PC-9 (cell line): ENCODE measurements at regions not wholly inside any gene's neighbourhood (a gene's known extent, or its start where the extent isn't known, plus 50 kb on each side); places are given as distances from the start of the nearest gene placed in this dataset.

Source experiments
- EZH2 ChIP-seq: fragments of 200-600 bp; sonication (generic); IDR thresholded peaks from 2 replicates; pipeline ENCODE4 v1.8.0; 2017; ENCODE audit warnings: antibody characterized with exemption, low read depth
- TF ChIP-seq, protein P1 (sequence below): fragments of 200-600 bp; sonication (generic); conservative IDR thresholded peaks from 2 replicates; pipeline ENCODE4 v1.6.1; 2017; ENCODE audit warnings: mixed run types, antibody characterized with exemption, mild to moderate bottlenecking, moderate library complexity

DNA sequence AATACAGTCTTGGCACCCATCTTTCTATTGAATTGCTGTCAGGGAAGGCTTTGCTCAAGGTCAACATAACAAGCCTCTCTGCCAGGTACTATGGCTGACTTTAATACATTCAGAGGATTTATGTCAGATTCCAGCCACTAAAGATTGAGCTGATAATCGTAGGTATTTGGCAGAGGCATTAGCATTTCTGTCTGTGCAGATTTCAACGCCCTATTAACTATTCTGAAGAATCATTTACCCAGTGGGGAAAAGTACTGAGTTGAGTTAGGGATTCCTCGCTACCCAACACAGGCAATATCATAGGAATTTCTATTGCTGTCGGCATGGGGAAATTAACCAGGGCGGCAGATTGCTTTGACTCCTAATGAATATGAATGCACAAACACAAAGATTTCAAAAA, 233.7 kb upstream of the SPTLC3 start:
- TF ChIP-seq, protein P1, sequence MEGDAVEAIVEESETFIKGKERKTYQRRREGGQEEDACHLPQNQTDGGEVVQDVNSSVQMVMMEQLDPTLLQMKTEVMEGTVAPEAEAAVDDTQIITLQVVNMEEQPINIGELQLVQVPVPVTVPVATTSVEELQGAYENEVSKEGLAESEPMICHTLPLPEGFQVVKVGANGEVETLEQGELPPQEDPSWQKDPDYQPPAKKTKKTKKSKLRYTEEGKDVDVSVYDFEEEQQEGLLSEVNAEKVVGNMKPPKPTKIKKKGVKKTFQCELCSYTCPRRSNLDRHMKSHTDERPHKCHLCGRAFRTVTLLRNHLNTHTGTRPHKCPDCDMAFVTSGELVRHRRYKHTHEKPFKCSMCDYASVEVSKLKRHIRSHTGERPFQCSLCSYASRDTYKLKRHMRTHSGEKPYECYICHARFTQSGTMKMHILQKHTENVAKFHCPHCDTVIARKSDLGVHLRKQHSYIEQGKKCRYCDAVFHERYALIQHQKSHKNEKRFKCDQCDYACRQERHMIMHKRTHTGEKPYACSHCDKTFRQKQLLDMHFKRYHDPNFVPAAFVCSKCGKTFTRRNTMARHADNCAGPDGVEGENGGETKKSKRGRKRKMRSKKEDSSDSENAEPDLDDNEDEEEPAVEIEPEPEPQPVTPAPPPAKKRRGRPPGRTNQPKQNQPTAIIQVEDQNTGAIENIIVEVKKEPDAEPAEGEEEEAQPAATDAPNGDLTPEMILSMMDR: no peak
- no peak for TF ChIP-seq EZH2
